IMR-90 (cell line): ENCODE measurements at regions not wholly inside any gene's neighbourhood (a gene's known extent, or its start where the extent isn't known, plus 50 kb on each side); places are given as distances from the start of the nearest gene placed in this dataset.

Experiments used
- ATAC-seq: fragments of 200-7000 bp; cut with Tn5 transposase; 2 replicates; pipeline ENCODE4 v1.9.1; 2020; ENCODE audit warnings: low read depth, mild to moderate bottlenecking, moderate library complexity
- BruUV-seq: library from RNA; stranded (reverse); fragments of 400-500 nt; replicated peaks from 2 replicates; lab custom pipeline; 2021; lab: Mats Ljungman, UMichigan
- CTCF ChIA-PET: fragments of 300-600 bp; formaldehyde crosslinking; extraction: SDS; loops from one replicate; lab custom pipeline; 2021; ENCODE audit warnings: antibody characterized with exemption; lab: Yijun Ruan, JAX
- POLR2A ChIA-PET: fragments of 300-600 bp; sonication (Branson Sonifier 250); formaldehyde crosslinking; loops from one replicate; lab custom pipeline; 2022; ENCODE audit warnings: antibody characterized with exemption; ENCODE audit not compliant: unreplicated experiment; lab: Charles Lee
- DNase-seq: peaks from one replicate; pipeline ENCODE4 v3.0.0; 2013
- H2AFZ ChIP-seq: replicated peaks from 2 replicates; pipeline ENCODE3; 2013; ENCODE audit warnings: low read length, mild to moderate bottlenecking; ENCODE audit not compliant: poor library complexity
- H2AK5ac ChIP-seq: 2 replicates; pipeline ENCODE4 v1.6.1; 2013; ENCODE audit warnings: low read depth, low read length, inconsistent platforms
- H2AK9ac ChIP-seq: replicated peaks from 2 replicates; pipeline ENCODE3; 2013; ENCODE audit warnings: mild to moderate bottlenecking, low read depth, low read length, moderate library complexity; ENCODE audit not compliant: poor library complexity
- H2BK120ac ChIP-seq: 2 replicates; pipeline ENCODE4 v1.6.1; 2013; ENCODE audit warnings: low read depth, low read length, inconsistent platforms
- H2BK15ac ChIP-seq: 3 replicates; pipeline ENCODE4 v1.6.1; 2013; ENCODE audit warnings: low read depth, low read length, inconsistent platforms
- H2BK20ac ChIP-seq: 2 replicates; pipeline ENCODE4 v1.6.1; 2013; ENCODE audit warnings: low read depth, mild to moderate bottlenecking, inconsistent platforms, low read length, moderate library complexity
- H2BK5ac ChIP-seq: 2 replicates; pipeline ENCODE4 v1.6.1; 2013; ENCODE audit warnings: mild to moderate bottlenecking, low read depth, low read length, inconsistent platforms; ENCODE audit not compliant: poor library complexity, severe bottlenecking
- H3K14ac ChIP-seq: replicated peaks from 2 replicates; pipeline ENCODE4 v1.6.1; 2013; ENCODE audit warnings: low read depth, low read length, inconsistent platforms
- H3K18ac ChIP-seq: 2 replicates; pipeline ENCODE4 v1.6.1; 2013; ENCODE audit warnings: low read depth, low read length, control low read depth
- H3K23ac ChIP-seq: 2 replicates; pipeline ENCODE4 v1.6.1; 2013; ENCODE audit warnings: low read depth, low read length, inconsistent platforms
- H3K27ac ChIP-seq: 2 replicates; pipeline ENCODE4 v1.5.1; 2013; ENCODE audit warnings: mild to moderate bottlenecking, control low read depth, low read length; ENCODE audit not compliant: insufficient read depth
- H3K27me3 ChIP-seq: 2 replicates; pipeline ENCODE4 v1.6.1; 2013; ENCODE audit warnings: low read length; ENCODE audit not compliant: control insufficient read depth, insufficient read depth
- H3K36me3 ChIP-seq: 2 replicates; pipeline ENCODE4 v1.6.1; 2013; ENCODE audit warnings: low read length, mixed read lengths; ENCODE audit not compliant: control insufficient read depth, insufficient read depth
- H3K4ac ChIP-seq: 2 replicates; pipeline ENCODE4 v1.6.1; 2013; ENCODE audit warnings: low read depth, low read length, inconsistent platforms
- H3K4me1 ChIP-seq: 2 replicates; pipeline ENCODE4 v1.6.1; 2013; ENCODE audit warnings: low read length, mixed read lengths; ENCODE audit not compliant: control insufficient read depth, insufficient read depth
- H3K4me2 ChIP-seq: 2 replicates; pipeline ENCODE4 v1.6.1; 2013; ENCODE audit warnings: low read depth, mild to moderate bottlenecking, control low read depth, low read length, moderate library complexity
- H3K4me3 ChIP-seq: 2 replicates; pipeline ENCODE4 v1.5.1; 2013; ENCODE audit warnings: low read depth, mild to moderate bottlenecking, control low read depth, low read length, moderate library complexity; ENCODE audit not compliant: insufficient read depth
- H3K56ac ChIP-seq: 2 replicates; pipeline ENCODE4 v1.6.1; 2013; ENCODE audit warnings: low read length, inconsistent platforms; ENCODE audit not compliant: insufficient read depth; ENCODE audit errors: extremely low read depth
- H3K79me1 ChIP-seq, 2 experiments: 2 replicates each; pipeline ENCODE4 v1.6.1; 2013; ENCODE audit warnings: low read length in 2 of 2, inconsistent platforms in 1 of 2, low read depth in 1 of 2
- H3K9ac ChIP-seq: 2 replicates; pipeline ENCODE4 v1.6.1; 2013; ENCODE audit warnings: low read depth, low read length, control low read depth
- H3K9me1 ChIP-seq: 2 replicates; pipeline ENCODE4 v1.6.1; 2013; ENCODE audit warnings: low read length, inconsistent platforms; ENCODE audit not compliant: insufficient read depth
- H3K9me3 ChIP-seq: 2 replicates; pipeline ENCODE4 v1.6.1; 2013; ENCODE audit warnings: low read length; ENCODE audit not compliant: control insufficient read depth, insufficient read depth
- H4K20me1 ChIP-seq: 2 replicates; pipeline ENCODE4 v1.6.1; 2013; ENCODE audit warnings: low read length, inconsistent platforms; ENCODE audit not compliant: insufficient read depth
- H4K5ac ChIP-seq: 2 replicates; pipeline ENCODE4 v1.6.1; 2013; ENCODE audit warnings: mild to moderate bottlenecking, low read depth, low read length, control low read depth
- H4K8ac ChIP-seq, 2 experiments: 2 replicates each; pipeline ENCODE4 v1.6.1; 2013; ENCODE audit warnings: low read depth in 2 of 2, low read length in 2 of 2, control low read depth in 1 of 2, inconsistent platforms in 1 of 2
- H4K91ac ChIP-seq: 2 replicates; pipeline ENCODE4 v1.6.1; 2013; ENCODE audit warnings: low read depth, low read length, inconsistent platforms; ENCODE audit not compliant: insufficient read depth
- BHLHE40 ChIP-seq: fragments of 150-350 bp; IDR thresholded peaks from 2 replicates; pipeline ENCODE4 v1.6.1; 2016; ENCODE audit warnings: mild to moderate bottlenecking, low read depth, low read length
- CEBPB ChIP-seq: IDR thresholded peaks from 2 replicates; pipeline ENCODE4 v1.6.1; 2012; ENCODE audit warnings: low read depth, low read length, improper control_type of control experiment
- CHD1 ChIP-seq: IDR thresholded peaks from 2 replicates; pipeline ENCODE4 v1.6.1; 2012; ENCODE audit warnings: low read depth, low read length, improper control_type of control experiment
- MAFK ChIP-seq: IDR thresholded peaks from 2 replicates; pipeline ENCODE4 v1.6.1; 2012; ENCODE audit warnings: low read depth, low read length, improper control_type of control experiment
- MAZ ChIP-seq: IDR thresholded peaks from 2 replicates; pipeline ENCODE4 v1.6.1; 2012; ENCODE audit warnings: low read depth, mild to moderate bottlenecking, low read length, improper control_type of control experiment, moderate library complexity, borderline replicate concordance
- POLR2A ChIP-seq: IDR thresholded peaks from 2 replicates; pipeline ENCODE4 v1.6.1; 2012; ENCODE audit warnings: mild to moderate bottlenecking, low read depth, low read length
- RFX5 ChIP-seq: IDR thresholded peaks from 2 replicates; pipeline ENCODE4 v1.8.0; 2012; ENCODE audit warnings: low read depth, mild to moderate bottlenecking, low read length, moderate library complexity
- WGBS, 2 experiments: methylation state at CpG; one replicate each; pipeline versions ENCODE4 v1.1.5 to v1.1.7; 2013; ENCODE audit warnings: missing lambda C conversion rate in 2 of 2; ENCODE audit not compliant: insufficient read length in 1 of 2; ENCODE audit errors: extremely low coverage in 2 of 2; 5-methylcytosine and 5-hydroxymethylcytosine counted together
- dilution Hi-C: fragments of 300-500 bp; cut with HindIII; formaldehyde crosslinking; loops from one replicate; pipeline ENCODE4 v1.14.3; 2018; ENCODE audit warnings: low sequenced_read_pairs; ENCODE audit not compliant: unreplicated experiment
- in situ Hi-C: fragments of 300-500 bp; cut with MboI; formaldehyde crosslinking; loops from 3 replicates; pipeline ENCODE4 v1.14.3; 2019; ENCODE audit warnings: low sequenced_read_pairs, inconsistent platforms, mixed read lengths
- intact Hi-C: fragments of 100-400 bp; cut with micrococcal nuclease; formaldehyde crosslinking; loops from 2 replicates; pipeline ENCODE4 v1.10.0; 2022
- TF ChIP-seq, protein P1 (sequence below): fragments of 150-350 bp; IDR thresholded peaks from 2 replicates; pipeline ENCODE4 v1.6.1; 2016; ENCODE audit warnings: low read depth, mild to moderate bottlenecking, low read length, moderate library complexity, borderline replicate concordance
- TF ChIP-seq, protein P2 (sequence below): conservative IDR thresholded peaks from 2 replicates; pipeline ENCODE4 v1.5.1; 2012; ENCODE audit warnings: mild to moderate bottlenecking, low read depth, low read length, improper control_type of control experiment

DNA sequence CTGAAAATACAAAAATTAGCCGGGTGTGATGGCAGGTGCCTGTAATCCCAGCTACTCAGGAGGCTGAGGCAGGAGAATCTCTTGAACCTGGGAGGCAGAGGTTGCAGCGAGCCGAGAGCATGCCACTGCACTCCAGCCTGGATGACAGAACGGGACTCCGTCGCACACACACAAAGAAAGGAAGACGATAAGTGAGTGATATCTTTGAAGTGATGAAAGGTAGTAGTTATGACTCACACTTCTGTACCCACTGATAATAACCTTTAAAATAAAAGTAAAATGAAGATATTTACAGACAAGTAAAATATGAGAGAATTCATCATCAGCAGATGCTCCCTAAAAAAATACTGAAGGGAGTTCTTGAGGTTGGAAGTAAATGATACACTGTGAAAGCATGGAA, 171.3 kb upstream of the CRY1 start:
- ChIA-PET CTCF (no interaction called here), POLR2A (no interaction called here)
- ATAC-seq (no peak), DNase-seq (no peak)
- Histone ChIP-seq H3K36me3 (no peaks in the 10 kb centered on the region), H2BK120ac (no peak overlapping the region), H3K27me3 (no peaks in the 10 kb centered on the region), H4K20me1 (no peaks in the 10 kb centered on the region), H3K9ac (no peak overlapping the region), H3K14ac (no peak overlapping the region), H3K4ac (no peak overlapping the region), H3K4me1 (no peaks in the 10 kb centered on the region), H3K56ac (no peak overlapping the region), H3K9me1 (no peaks in the 10 kb centered on the region), H3K27ac (no peak overlapping the region), H2BK20ac (no peak overlapping the region), H3K9me3 (no peaks in the 10 kb centered on the region), H3K18ac (no peak overlapping the region), H4K91ac (no peak overlapping the region), H2AK9ac (no peak overlapping the region), H3K4me2 (no peak overlapping the region), H2BK5ac (no peak overlapping the region), H2AFZ (no peak overlapping the region), H2AK5ac (no peak overlapping the region), H3K79me1 (no peaks in the 10 kb centered on the region), H4K5ac (no peak overlapping the region), H3K4me3 (no peak overlapping the region), H4K8ac (no peak overlapping the region), H3K23ac (no peak overlapping the region), H2BK15ac (no peak overlapping the region)
- BruUV-seq = no TSS peak
- no CpG with 5 or more reads among the region's 7 CpGs for WGBS, 2 experiments
- intact Hi-C loops = no loop called here
- dilution Hi-C loops = no loop called here
- TF ChIP-seq, protein P1, sequence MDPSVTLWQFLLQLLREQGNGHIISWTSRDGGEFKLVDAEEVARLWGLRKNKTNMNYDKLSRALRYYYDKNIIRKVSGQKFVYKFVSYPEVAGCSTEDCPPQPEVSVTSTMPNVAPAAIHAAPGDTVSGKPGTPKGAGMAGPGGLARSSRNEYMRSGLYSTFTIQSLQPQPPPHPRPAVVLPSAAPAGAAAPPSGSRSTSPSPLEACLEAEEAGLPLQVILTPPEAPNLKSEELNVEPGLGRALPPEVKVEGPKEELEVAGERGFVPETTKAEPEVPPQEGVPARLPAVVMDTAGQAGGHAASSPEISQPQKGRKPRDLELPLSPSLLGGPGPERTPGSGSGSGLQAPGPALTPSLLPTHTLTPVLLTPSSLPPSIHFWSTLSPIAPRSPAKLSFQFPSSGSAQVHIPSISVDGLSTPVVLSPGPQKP = no peak
- TF ChIP-seq CHD1 (no peak), CEBPB (no peak), MAZ (no peak), RFX5 (no peak), BHLHE40 (no peak), MAFK (no peak), POLR2A (no peak)
- TF ChIP-seq, protein P2, sequence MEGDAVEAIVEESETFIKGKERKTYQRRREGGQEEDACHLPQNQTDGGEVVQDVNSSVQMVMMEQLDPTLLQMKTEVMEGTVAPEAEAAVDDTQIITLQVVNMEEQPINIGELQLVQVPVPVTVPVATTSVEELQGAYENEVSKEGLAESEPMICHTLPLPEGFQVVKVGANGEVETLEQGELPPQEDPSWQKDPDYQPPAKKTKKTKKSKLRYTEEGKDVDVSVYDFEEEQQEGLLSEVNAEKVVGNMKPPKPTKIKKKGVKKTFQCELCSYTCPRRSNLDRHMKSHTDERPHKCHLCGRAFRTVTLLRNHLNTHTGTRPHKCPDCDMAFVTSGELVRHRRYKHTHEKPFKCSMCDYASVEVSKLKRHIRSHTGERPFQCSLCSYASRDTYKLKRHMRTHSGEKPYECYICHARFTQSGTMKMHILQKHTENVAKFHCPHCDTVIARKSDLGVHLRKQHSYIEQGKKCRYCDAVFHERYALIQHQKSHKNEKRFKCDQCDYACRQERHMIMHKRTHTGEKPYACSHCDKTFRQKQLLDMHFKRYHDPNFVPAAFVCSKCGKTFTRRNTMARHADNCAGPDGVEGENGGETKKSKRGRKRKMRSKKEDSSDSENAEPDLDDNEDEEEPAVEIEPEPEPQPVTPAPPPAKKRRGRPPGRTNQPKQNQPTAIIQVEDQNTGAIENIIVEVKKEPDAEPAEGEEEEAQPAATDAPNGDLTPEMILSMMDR = no peak
- in situ Hi-C loops = no loop called here
